HL-60 (cell line): ENCODE measurements at regions not wholly inside any gene's neighbourhood (a gene's known extent, or its start where the extent isn't known, plus 50 kb on each side); places are given as distances from the start of the nearest gene placed in this dataset.

Experiments used
- GABPA ChIP-seq: IDR thresholded peaks from 2 replicates; pipeline ENCODE4 v1.6.1; 2012; ENCODE audit warnings: low read depth
- POLR2AphosphoS5 ChIP-seq: IDR thresholded peaks from 2 replicates; pipeline ENCODE4 v1.6.1; 2012; ENCODE audit warnings: low read depth
- SPI1 ChIP-seq: IDR thresholded peaks from 2 replicates; pipeline ENCODE4 v1.6.1; 2012; ENCODE audit warnings: low read depth, mild to moderate bottlenecking, borderline replicate concordance
- TF ChIP-seq, protein P1 (sequence below): IDR thresholded peaks from one replicate; pipeline ENCODE4 v1.5.1; 2011; ENCODE audit warnings: low read length, control low read depth, inconsistent platforms; ENCODE audit not compliant: insufficient read depth
- TF ChIP-seq, protein P2 (sequence below): IDR thresholded peaks from 2 replicates; pipeline ENCODE4 v1.6.1; 2012; ENCODE audit warnings: low read depth; ENCODE audit not compliant: insufficient replicate concordance

DNA sequence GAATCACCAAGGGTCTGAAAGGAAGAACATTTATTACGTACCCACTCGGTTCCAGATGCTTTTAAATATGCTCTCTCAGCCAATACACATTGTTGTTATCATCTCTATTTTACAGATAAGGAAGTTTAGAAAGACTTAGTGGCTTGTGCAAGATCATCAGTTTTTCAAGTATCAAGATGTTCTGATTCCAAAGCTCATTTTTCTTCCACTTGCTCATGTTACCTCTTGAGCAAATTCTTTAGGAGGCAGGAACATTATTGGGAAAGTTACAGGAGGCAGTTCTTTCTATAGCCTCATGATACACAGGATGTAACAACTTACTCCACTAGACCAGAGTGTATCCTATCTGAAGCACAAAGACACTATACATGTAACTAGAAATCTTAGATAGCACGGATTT is 65.0 kb upstream of the MMADHC start:
- TF ChIP-seq, protein P1, sequence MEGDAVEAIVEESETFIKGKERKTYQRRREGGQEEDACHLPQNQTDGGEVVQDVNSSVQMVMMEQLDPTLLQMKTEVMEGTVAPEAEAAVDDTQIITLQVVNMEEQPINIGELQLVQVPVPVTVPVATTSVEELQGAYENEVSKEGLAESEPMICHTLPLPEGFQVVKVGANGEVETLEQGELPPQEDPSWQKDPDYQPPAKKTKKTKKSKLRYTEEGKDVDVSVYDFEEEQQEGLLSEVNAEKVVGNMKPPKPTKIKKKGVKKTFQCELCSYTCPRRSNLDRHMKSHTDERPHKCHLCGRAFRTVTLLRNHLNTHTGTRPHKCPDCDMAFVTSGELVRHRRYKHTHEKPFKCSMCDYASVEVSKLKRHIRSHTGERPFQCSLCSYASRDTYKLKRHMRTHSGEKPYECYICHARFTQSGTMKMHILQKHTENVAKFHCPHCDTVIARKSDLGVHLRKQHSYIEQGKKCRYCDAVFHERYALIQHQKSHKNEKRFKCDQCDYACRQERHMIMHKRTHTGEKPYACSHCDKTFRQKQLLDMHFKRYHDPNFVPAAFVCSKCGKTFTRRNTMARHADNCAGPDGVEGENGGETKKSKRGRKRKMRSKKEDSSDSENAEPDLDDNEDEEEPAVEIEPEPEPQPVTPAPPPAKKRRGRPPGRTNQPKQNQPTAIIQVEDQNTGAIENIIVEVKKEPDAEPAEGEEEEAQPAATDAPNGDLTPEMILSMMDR: no peak
- TF ChIP-seq POLR2AphosphoS5 (no peak), SPI1 (no peak), GABPA (no peak)
- TF ChIP-seq, protein P2, sequence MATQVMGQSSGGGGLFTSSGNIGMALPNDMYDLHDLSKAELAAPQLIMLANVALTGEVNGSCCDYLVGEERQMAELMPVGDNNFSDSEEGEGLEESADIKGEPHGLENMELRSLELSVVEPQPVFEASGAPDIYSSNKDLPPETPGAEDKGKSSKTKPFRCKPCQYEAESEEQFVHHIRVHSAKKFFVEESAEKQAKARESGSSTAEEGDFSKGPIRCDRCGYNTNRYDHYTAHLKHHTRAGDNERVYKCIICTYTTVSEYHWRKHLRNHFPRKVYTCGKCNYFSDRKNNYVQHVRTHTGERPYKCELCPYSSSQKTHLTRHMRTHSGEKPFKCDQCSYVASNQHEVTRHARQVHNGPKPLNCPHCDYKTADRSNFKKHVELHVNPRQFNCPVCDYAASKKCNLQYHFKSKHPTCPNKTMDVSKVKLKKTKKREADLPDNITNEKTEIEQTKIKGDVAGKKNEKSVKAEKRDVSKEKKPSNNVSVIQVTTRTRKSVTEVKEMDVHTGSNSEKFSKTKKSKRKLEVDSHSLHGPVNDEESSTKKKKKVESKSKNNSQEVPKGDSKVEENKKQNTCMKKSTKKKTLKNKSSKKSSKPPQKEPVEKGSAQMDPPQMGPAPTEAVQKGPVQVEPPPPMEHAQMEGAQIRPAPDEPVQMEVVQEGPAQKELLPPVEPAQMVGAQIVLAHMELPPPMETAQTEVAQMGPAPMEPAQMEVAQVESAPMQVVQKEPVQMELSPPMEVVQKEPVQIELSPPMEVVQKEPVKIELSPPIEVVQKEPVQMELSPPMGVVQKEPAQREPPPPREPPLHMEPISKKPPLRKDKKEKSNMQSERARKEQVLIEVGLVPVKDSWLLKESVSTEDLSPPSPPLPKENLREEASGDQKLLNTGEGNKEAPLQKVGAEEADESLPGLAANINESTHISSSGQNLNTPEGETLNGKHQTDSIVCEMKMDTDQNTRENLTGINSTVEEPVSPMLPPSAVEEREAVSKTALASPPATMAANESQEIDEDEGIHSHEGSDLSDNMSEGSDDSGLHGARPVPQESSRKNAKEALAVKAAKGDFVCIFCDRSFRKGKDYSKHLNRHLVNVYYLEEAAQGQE: no peak
